GM19238 (cell line): ENCODE measurements at regions not wholly inside any gene's neighbourhood (a gene's known extent, or its start where the extent isn't known, plus 50 kb on each side); places are given as distances from the start of the nearest gene placed in this dataset.

Experiments used
- DNase-seq: peaks from one replicate; pipeline ENCODE4 v3.0.0; 2011; ENCODE audit warnings: low spot score; ENCODE audit not compliant: insufficient read length

GRCh38 chr12:128121424-128121823, 145.5 kb upstream of the TMEM132C start:
- no peak for DNase-seq

DNA sequence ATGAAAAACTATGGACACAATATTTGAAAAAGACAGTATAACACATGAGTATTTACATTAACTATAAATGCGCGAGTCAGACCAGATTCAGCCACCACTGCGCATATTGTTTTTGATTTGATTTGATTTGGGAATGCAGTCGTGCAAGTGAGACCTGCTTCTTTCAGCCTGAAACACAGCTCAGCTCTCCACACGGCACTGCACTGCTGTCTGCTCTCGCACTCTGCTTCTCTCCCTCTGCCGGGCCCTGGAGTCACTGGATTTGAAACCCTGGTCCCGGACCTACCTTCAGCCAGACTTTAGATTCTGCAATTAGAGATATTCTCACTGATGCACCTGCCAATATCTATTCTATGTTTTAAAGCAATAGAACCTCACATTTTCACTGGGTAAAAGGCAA, 143.9 kb upstream of the TMEM132C start:
- DNase-seq, result no peak

DNA sequence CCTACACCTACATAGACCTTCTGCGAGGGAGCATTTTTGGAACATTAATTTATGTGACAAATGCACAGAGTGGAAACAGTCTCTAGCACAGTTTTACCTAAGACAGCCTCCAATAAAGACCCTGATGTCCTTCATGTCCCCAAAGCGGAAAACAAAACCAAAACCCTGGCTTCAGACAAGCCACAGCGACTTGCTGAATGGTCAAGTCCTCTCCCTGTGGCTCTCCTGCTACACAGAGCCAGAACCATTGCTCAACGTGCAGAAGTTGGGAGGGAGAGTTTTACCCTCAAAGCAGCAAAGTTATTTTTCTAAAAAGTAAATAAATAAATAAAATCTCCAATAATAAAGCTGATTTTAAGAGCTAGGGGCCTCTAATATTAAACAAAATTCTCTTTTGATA, 135.0 kb upstream of the TMEM132C start:
- no peak for DNase-seq

- DNase-seq, result no peak
These were observed 133.5 kb upstream of the TMEM132C start for GRCh38 chr12:128133321-128134073.

GRCh38 chr12:128137140-128137539, 129.8 kb upstream of the TMEM132C start:
- no peak for DNase-seq

DNA sequence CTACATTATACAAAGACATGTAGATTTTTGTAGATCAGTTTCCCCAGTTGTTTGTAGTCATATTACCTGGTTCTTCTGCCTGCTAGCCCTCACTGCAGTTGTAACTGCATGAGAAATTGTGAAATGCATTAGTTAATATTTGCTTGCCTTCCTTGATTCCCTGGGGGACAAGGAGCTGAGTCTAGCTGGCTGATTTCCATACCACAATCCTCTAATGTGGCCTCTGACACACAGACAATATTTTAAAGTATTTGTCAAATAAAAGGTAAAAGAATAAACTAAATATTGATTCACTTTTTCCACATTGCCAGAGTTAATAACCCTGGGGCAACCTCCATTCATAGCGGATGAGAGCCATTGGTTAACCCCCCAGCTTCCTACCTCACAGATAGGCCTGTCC, 128.8 kb upstream of the TMEM132C start:
- no peak for DNase-seq

DNA sequence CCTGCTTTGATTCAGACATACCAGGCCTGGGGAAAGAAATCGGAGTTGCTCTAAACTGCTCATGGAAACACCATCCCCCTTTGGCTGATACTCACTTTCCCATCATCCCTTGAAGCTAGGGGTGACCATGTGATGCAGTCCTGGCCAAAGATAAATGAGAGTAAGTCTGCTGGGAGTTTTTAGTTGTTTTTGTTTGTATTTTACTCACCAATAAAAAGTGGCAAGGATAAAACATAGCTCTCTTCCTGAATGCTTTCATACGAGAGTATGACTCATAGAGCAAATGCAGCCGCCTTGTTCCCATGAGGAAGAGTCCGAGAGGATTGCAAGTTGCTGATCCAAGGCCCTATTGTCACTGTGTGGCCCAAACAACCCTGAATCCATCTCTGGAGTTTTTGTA, 126.4 kb upstream of the TMEM132C start:
- no peak for DNase-seq

- no peak for DNase-seq
These were observed 116.0 kb upstream of the TMEM132C start for GRCh38 chr12:128150961-128151360.

DNA sequence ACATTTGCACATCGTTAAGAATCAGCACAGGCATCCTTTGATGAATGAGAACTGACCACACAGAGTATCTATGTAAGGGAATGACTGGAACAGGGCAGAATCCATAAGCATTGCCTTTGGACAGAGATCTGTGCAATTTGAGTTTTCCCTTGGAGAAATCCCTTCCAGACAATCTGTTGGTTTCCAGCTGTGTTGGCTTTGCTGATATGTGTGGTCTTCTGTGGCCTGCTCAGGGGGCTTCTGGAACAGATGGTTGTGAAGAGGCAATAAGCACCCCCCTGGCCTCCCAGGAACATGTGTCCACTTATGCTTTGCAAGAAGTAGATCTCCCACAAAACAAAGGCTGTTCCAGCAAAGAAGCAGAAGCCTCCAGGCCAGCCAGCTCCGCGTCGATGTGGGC, 111.4 kb upstream of the TMEM132C start:
- DNase-seq, result no peak

DNA sequence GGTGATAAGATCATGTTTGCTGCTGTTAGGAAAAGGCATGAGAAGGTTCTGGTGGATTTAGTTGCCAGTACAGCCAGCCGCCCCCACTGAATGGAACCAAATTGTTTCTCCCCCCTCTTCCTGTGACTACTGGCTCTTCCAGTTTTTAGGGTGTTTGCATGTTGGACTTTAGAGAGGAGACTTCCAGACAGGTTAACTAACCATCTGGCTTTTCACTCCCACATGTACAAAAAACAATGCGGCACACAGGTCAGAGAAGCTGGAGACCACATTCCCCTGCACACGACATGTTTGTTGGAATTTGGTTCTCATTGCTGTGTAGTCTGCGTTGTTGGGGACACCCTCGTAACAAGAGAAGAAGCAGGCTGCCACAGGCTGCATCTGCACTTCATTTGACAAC, 103.9 kb upstream of the TMEM132C start:
- DNase-seq, result no peak

GRCh38 chr12:128164533-128164932, 102.4 kb upstream of the TMEM132C start:
- no peak for DNase-seq

DNA sequence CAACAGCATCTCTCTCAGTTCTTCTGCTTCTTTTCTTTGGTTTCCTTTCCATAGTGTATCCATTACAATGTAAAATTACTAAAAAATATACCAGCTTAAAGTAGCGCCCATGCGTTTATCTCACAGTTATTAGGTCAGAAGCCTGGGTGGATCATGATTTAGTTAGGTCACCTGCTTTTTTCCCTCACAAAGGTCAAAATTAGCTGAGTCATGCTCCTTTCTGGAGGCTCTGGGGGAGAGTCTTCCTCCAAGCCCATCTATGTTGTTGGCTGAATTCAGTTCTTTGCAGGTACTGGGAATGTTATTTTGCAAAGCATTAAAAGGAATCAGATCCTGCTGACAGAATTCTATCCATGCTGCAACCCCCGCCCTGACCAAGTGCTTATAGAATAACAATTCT, 101.6 kb upstream of the TMEM132C start:
- DNase-seq, result no peak

- DNase-seq, result no peak
These were observed 98.7 kb upstream of the TMEM132C start for GRCh38 chr12:128168273-128168672.

- no peak for DNase-seq
These were observed 96.8 kb upstream of the TMEM132C start for GRCh38 chr12:128170181-128170580.

DNA sequence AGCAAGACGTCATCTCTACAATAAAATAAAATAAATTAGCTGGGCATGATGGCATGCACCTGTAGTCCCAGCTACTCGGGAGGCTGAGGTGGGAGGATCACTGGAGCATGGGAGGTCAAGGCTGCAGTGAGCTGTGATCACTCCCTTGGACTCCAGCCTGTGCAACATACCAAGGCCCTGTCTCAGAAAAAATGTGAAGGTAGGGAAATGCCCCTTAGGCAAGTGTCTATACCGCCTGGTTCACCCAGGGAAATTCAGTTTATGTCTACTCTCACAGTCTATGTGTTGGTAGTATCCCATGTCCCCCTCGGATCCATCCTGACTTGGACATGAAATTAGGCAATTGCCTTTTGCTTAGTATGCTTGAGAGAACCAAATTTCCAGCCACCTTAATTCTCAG, 88.4 kb upstream of the TMEM132C start:
- DNase-seq, result no peak

DNA sequence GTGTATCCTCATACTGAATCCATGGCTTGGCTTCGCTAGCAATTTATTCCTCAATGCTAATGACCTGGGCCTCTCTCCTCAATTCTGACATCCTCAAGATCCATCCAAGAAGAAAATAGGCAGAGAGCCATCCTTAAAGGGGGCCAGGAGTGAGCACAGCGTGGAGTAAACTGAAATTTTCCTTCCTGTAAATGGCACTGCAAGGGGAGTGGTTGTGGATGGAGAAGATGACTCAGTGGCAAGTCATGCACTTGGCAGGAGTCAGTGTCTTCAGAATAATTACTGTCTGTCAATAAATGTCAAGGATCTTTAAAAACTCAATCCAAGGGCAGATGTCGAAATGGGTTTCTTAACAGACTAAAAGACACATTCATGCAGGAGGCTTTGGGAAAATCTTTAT, 88.0 kb upstream of the TMEM132C start:
- DNase-seq, result no peak

- DNase-seq, result no peak
These were observed 86.8 kb upstream of the TMEM132C start for GRCh38 chr12:128180166-128180565.

- no peak for DNase-seq
These were observed 76.9 kb upstream of the TMEM132C start for GRCh38 chr12:128190052-128190451.

DNA sequence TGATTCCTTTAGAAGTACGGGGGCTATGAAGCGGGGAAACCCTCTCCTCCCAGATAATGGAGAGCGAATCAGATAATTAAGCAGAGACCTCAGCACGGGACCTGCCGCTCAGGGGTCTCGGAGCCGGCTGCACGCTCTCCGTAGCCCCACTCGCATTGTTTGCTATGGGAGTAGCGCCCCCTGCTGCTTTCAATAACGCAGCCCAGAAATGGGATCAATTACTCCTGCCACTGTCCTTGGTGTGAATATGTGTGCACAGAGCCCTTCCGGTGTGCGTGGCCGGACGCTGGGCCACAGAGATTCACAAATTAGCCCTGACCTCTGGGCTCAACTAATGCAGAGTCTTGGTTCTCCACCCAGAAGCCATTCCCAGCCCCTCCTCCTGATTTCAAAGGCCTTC, 76.4 kb upstream of the TMEM132C start:
- DNase-seq, result no peak

GRCh38 chr12:128191380-128191779, 75.6 kb upstream of the TMEM132C start:
- no peak for DNase-seq

GRCh38 chr12:128204711-128205110, 62.3 kb upstream of the TMEM132C start:
- DNase-seq, result no peak

DNA sequence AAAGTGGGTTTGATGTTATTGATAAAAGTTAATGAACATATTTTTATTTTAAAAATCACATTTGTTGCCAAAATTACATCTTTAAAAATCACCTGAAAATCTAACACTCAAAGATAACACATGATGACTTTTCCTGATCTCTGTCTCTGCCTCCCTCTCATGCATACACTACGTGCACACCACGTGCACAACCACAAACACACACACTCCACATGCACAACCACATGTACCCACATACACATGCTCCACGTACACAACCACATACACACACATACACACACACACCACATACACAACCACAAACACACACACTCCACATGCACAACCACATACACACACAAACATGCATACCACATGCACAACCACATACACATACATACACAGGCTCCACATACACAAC, 61.8 kb upstream of the TMEM132C start:
- DNase-seq, result no peak

DNA sequence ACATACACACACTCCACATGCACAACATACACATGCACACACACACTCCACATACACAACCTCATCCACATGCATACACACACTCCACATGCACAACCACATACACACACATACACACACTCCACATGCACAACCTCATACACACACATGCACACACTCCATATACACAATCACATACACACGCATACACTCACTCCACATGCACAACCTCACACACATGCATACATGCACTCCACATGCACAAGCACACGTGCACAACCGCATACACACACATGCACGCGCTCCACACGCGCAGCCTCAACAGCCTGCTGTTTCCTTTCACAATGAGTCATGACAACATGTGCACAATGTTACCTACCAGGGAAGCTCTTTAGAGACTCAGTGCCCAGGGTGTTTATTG, 61.2 kb upstream of the TMEM132C start:
- no peak for DNase-seq
